ENCODE measurements at regions not wholly inside any gene's neighbourhood (a gene's known extent, or its start where the extent isn't known, plus 50 kb on each side); places are given as distances from the start of the nearest gene placed in this dataset.

DNA sequence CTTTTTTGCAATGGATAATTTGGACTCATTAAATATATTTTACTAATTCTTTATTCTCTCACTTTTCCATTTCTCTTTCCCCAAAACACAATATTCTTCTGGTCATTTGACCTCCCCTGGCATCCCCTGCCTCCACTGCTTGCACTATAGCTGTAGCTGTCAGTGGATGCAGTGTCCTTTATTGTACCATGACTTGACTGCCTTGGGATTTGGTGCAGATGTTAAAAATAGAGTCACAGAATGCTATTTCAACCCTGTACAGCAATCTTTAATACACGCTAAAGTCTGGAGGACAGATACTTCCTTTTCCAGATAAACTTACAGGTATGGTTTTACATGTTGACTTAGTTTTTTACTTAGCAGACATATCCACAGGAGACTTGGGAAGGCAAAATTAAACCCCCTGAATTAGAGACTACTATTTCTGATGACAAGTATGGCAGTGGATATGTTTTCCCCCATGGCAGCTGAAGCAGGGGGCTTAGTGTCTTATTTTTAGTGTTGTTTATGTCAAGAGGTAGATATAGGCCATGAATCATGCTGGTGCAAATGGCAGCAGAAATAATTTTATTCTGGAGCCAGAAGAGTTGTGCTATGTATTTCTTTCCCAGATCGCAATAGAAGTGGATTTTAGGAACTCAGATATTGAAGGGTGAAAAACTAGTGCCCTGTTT lies 461.4 kb downstream of the NAF1 start:
- TF ChIP-seq CTCF (IDR thresholded peaks at IDR 0.05) = no peak
- TF ChIP-seq POLR2A (IDR thresholded peaks at IDR 0.05) = no peak
